ENCODE measurements at regions not wholly inside any gene's neighbourhood (a gene's known extent, or its start where the extent isn't known, plus 50 kb on each side); places are given as distances from the start of the nearest gene placed in this dataset.

GRCh38 chr2:62447411-62447810, 58.6 kb downstream of the TMEM17 start:
- Histone ChIP-seq H3K4me3 (no peak overlapping the region), H3K9me3 (no peaks in the 10 kb centered on the region), H3K27me3 (no peaks in the 10 kb centered on the region), H3K4me1 (peaks cover 0 to 4% (median 2%) of the 10 kb centered on the region in 4 donors), H3K27ac (no peak overlapping the region), H3K36me3 (no peaks in the 10 kb centered on the region)
- TF ChIP-seq POLR2A (IDR thresholded peaks at IDR 0.05) (no peak), CTCF (IDR thresholded peaks at IDR 0.05) (no peak)
- no peak for DNase-seq

GRCh38 chr2:62446491-62446890, 59.5 kb downstream of the TMEM17 start:
- no peaks in the 10 kb centered on the region for H3K27me3 ChIP-seq
- peaks cover 0 to 4% (median 0%) of the 10 kb centered on the region in 4 donors for H3K4me1 ChIP-seq
- no peak overlapping the region for H3K4me3 ChIP-seq
- DNase-seq = no peak
- no peak overlapping the region for H3K27ac ChIP-seq
- no peaks in the 10 kb centered on the region for H3K9me3 ChIP-seq
- TF ChIP-seq CTCF (IDR thresholded peaks at IDR 0.05) = no peak
- TF ChIP-seq POLR2A (IDR thresholded peaks at IDR 0.05) = no peak
- no peaks in the 10 kb centered on the region for H3K36me3 ChIP-seq

GRCh38 chr2:62443886-62444285, 62.1 kb downstream of the TMEM17 start:
- H3K4me3 ChIP-seq = no peak overlapping the region
- H3K27ac ChIP-seq = no peak overlapping the region
- H3K9me3 ChIP-seq = no peaks in the 10 kb centered on the region
- H3K36me3 ChIP-seq = no peaks in the 10 kb centered on the region
- no peak for TF ChIP-seq POLR2A (IDR thresholded peaks at IDR 0.05)
- TF ChIP-seq CTCF (IDR thresholded peaks at IDR 0.05) = no peak
- peak in 1 of 3 donors; percentile 31 for DNase-seq
- H3K4me1 ChIP-seq = no peaks in the 10 kb centered on the region
- no peaks in the 10 kb centered on the region for H3K27me3 ChIP-seq

GRCh38 chr2:62443471-62443870, 62.5 kb downstream of the TMEM17 start:
- Histone ChIP-seq H3K4me1 (no peaks in the 10 kb centered on the region), H3K9me3 (no peaks in the 10 kb centered on the region), H3K36me3 (no peaks in the 10 kb centered on the region), H3K27ac (no peak overlapping the region), H3K4me3 (no peak overlapping the region), H3K27me3 (no peaks in the 10 kb centered on the region)
- peak in 1 of 3 donors; percentile 24 for DNase-seq
- TF ChIP-seq POLR2A (IDR thresholded peaks at IDR 0.05) (no peak), CTCF (IDR thresholded peaks at IDR 0.05) (no peak)

- Histone ChIP-seq H3K9me3 (no peaks in the 10 kb centered on the region), H3K36me3 (no peaks in the 10 kb centered on the region), H3K27ac (no peak overlapping the region), H3K4me1 (no peaks in the 10 kb centered on the region), H3K27me3 (no peaks in the 10 kb centered on the region), H3K4me3 (no peak overlapping the region)
- no peak for DNase-seq
- TF ChIP-seq POLR2A (IDR thresholded peaks at IDR 0.05) (no peak), CTCF (IDR thresholded peaks at IDR 0.05) (no peak)
These were observed 64.2 kb downstream of the TMEM17 start for GRCh38 chr2:62441824-62442223.

GRCh38 chr2:62441421-62441820, 64.6 kb downstream of the TMEM17 start:
- no peak for DNase-seq
- no peaks in the 10 kb centered on the region for H3K9me3 ChIP-seq
- no peaks in the 10 kb centered on the region for H3K27me3 ChIP-seq
- H3K36me3 ChIP-seq = no peaks in the 10 kb centered on the region
- TF ChIP-seq POLR2A (IDR thresholded peaks at IDR 0.05) = no peak
- no peak for TF ChIP-seq CTCF (IDR thresholded peaks at IDR 0.05)
- no peaks in the 10 kb centered on the region for H3K4me1 ChIP-seq
- H3K4me3 ChIP-seq = no peak overlapping the region
- no peak overlapping the region for H3K27ac ChIP-seq

Data from Peyer's patch (tissue), 4 donors.